ENCODE measurements at regions not wholly inside any gene's neighbourhood (a gene's known extent, or its start where the extent isn't known, plus 50 kb on each side); places are given as distances from the start of the nearest gene placed in this dataset.

GRCh38 chr11:115774756-115775155 lies 270.5 kb upstream of the CADM1 start:
- in situ Hi-C loops (cut with MboI; ENCODE audit: low sequenced_read_pairs, unreplicated experiment): no loop called here
- DNase-seq (ENCODE audit: low spot score): no peak
- TF ChIP-seq CTCF (IDR thresholded peaks at IDR 0.05; ENCODE audit: borderline replicate concordance, control extremely low read depth, extremely low read depth, insufficient read depth, missing control alignments): no peak

- no peak for DNase-seq (ENCODE audit: low spot score)
- TF ChIP-seq CTCF (IDR thresholded peaks at IDR 0.05; ENCODE audit: borderline replicate concordance, control extremely low read depth, extremely low read depth, insufficient read depth, missing control alignments): no peak
- in situ Hi-C loops (cut with MboI; ENCODE audit: low sequenced_read_pairs, unreplicated experiment): no loop called here
Observed at GRCh38 chr11:115769891-115770290, 265.7 kb upstream of the CADM1 start.

- DNase-seq (ENCODE audit: low spot score): no peak
- in situ Hi-C loops (cut with MboI; ENCODE audit: low sequenced_read_pairs, unreplicated experiment): no loop called here
- TF ChIP-seq CTCF (IDR thresholded peaks at IDR 0.05; ENCODE audit: borderline replicate concordance, control extremely low read depth, extremely low read depth, insufficient read depth, missing control alignments): no peak
Observed at GRCh38 chr11:115767883-115768282, 263.7 kb upstream of the CADM1 start.

- in situ Hi-C loops (cut with MboI; ENCODE audit: low sequenced_read_pairs, unreplicated experiment): no loop called here
- no peak for TF ChIP-seq CTCF (IDR thresholded peaks at IDR 0.05; ENCODE audit: borderline replicate concordance, control extremely low read depth, extremely low read depth, insufficient read depth, missing control alignments)
- DNase-seq (ENCODE audit: low spot score): no peak
Observed at GRCh38 chr11:115767047-115767802, 263.0 kb upstream of the CADM1 start.

- no peak for TF ChIP-seq CTCF (IDR thresholded peaks at IDR 0.05; ENCODE audit: borderline replicate concordance, control extremely low read depth, extremely low read depth, insufficient read depth, missing control alignments)
- DNase-seq (ENCODE audit: low spot score): no peak
Observed at GRCh38 chr11:115766561-115766960, 262.3 kb upstream of the CADM1 start.

GRCh38 chr11:115765803-115766239 lies 261.6 kb upstream of the CADM1 start:
- DNase-seq (ENCODE audit: low spot score): no peak
- TF ChIP-seq CTCF (IDR thresholded peaks at IDR 0.05; ENCODE audit: borderline replicate concordance, control extremely low read depth, extremely low read depth, insufficient read depth, missing control alignments): no peak
- in situ Hi-C loops (cut with MboI; ENCODE audit: low sequenced_read_pairs, unreplicated experiment): no loop called here

More at GRCh38 chr11:115766561-115766960, 262.3 kb upstream of the CADM1 start:
- in situ Hi-C loops (cut with MboI; ENCODE audit: low sequenced_read_pairs, unreplicated experiment): no loop called here

Measured in GM13976 (cell line).